Stomach (tissue), 4 donors: ENCODE measurements at regions not wholly inside any gene's neighbourhood (a gene's known extent, or its start where the extent isn't known, plus 50 kb on each side); places are given as distances from the start of the nearest gene placed in this dataset.

ENCODE experiments used
- CTCF ChIP-seq, 7 experiments: fragments of 450-650 bp in 4 of 7; fragments of 200-600 bp in 3 of 7; sonication (generic) in 3 of 7; IDR thresholded peaks; one replicate each; pipeline ENCODE4 v1.5.1; 2016 to 2019; ENCODE audit warnings: antibody characterized with exemption in 7 of 7, control low read depth in 2 of 7, mild to moderate bottlenecking in 1 of 7
- EP300 ChIP-seq: sonication (generic); formaldehyde crosslinking; IDR thresholded peaks from one replicate; pipeline ENCODE4 v1.6.1; 2017; ENCODE audit warnings: antibody characterized with exemption
- POLR2A ChIP-seq, 4 donors: fragments of 450-650 bp; IDR thresholded peaks; one replicate each; pipeline ENCODE4 v1.6.1; 2016; ENCODE audit warnings: antibody characterized with exemption in 4 of 4, control low read depth in 2 of 4, mild to moderate bottlenecking in 1 of 4, moderate library complexity in 1 of 4
- POLR2AphosphoS5 ChIP-seq, 3 donors: sonication (generic); formaldehyde crosslinking; IDR thresholded peaks; one replicate each; pipeline ENCODE4 v1.6.1; 2016; ENCODE audit warnings: antibody characterized with exemption in 3 of 3

GRCh38 chr16:50998411-50998810 is 152.7 kb downstream of the SALL1 start:
- TF ChIP-seq CTCF (IDR thresholded peaks at IDR 0.05) (no peak), POLR2A (IDR thresholded peaks at IDR 0.05) (no peak), POLR2AphosphoS5 (IDR thresholded peaks at IDR 0.05) (no peak), EP300 (no peak)
